ENCODE measurements at regions not wholly inside any gene's neighbourhood (a gene's known extent, or its start where the extent isn't known, plus 50 kb on each side); places are given as distances from the start of the nearest gene placed in this dataset.

DNA sequence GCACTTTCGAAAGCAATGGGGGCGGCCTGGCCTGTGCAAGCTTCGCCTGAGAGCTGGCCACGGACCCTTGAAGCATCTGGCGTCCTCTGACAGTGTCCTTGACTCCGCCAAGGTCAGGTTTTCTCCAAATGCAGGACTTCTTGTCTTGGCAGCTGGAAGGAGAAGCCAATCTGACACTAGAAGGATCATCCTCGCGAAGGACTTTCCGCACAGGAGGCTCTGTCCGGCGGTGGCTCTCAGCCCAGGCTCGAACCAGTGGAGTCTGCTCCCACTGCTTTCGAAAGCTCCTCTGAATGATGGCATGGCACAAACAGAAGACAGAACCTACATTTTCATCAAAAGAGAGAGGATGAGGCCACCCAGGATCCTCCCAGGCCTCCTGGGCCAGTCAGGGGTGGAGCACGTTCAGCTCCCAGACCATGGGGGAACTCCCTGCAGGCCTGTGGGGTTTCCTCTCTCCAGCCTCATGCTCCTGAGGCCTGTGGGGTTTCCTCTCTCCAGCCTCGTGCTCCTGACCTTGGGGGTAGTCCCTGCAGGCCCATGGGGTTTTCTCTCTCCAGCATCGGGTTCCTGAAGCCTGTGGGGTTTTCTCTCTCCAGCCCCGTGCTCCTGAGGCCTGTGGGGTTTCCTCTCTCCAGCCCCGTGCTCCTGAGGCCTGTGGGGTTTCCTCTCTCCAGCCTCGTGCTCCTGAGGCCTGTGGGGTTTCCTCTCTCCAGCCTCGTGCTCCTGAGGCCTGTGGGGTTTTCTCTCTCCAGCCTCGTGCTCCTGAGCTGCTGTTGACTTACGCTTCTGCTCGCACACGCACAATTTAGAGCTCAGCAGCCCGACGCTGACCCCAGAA lies 396.5 kb upstream of the SALL3 start:
- TF ChIP-seq CTCF (IDR thresholded peaks at IDR 0.05; ENCODE audit: unreplicated experiment): no peak
- BruUV-seq (replicated peaks): no TSS peak
- DNase-seq (ENCODE audit: unreplicated experiment): no peak
- H3K9me3 Mint-ChIP-seq (ENCODE audit: unreplicated experiment): peaks cover 32% of the 10 kb centered on the region
- H3K27me3 Mint-ChIP-seq (ENCODE audit: insufficient read depth, unreplicated experiment): no peaks in the 10 kb centered on the region
- intact Hi-C loops (cut with micrococcal nuclease): no loop called here
- no peak overlapping the region for H3K27ac Mint-ChIP-seq (ENCODE audit: low read depth, unreplicated experiment)
- ChIA-PET POLR2A (no interaction called here), CTCF (interaction anchor here (0.6 kb wide), 1 partner anchor 821 kb away, joined by 3 read pairs; no protein-coding TSS in a partner anchor)
- H3K4me1 Mint-ChIP-seq (ENCODE audit: insufficient read depth, unreplicated experiment): no peaks in the 10 kb centered on the region
- H3K4me3 Mint-ChIP-seq (ENCODE audit: unreplicated experiment): no peak overlapping the region
- H3K36me3 Mint-ChIP-seq (ENCODE audit: insufficient read depth, unreplicated experiment): peaks cover 6% of the 10 kb centered on the region

DNA sequence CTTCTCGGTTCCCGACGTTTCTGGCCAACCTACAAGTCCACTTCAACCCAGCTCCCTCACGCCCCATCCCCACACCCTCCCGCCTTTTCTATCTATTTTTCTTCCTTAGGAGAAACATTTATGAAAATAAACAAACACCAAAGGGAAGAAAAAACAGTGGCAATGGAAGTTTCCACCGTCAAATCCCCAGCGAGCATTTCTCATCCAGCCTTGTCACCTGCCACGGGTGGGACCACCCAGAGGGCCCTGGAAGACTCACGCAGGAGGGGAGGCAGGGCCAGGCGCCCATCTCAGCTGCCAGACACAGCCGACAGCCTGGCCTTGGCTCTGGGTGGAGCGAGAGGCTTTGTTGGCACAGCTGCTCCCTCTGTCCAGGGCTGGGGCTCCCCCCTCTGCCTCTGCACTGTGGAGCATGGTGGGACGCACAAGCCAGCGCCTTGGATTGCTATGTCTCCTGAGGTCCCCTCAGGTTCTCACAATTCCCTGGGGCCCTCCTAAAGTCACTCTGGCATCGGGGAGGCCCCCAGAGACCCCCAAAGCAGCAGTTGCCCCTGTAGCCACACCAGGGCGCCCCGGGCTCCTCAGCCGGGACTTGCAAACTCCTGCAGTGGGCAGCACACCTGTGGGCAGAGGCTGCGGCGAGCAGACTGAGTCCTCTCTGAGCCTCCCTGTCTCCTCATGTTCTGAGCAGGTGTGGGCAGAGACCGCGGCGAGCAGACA lies 395.7 kb upstream of the SALL3 start:
- no TSS peak for BruUV-seq (replicated peaks)
- POLR2A ChIA-PET: no interaction called here
- no peak overlapping the region for H3K27ac Mint-ChIP-seq (ENCODE audit: low read depth, unreplicated experiment)
- peaks cover 24% of the 10 kb centered on the region for H3K9me3 Mint-ChIP-seq (ENCODE audit: unreplicated experiment)
- DNase-seq (ENCODE audit: unreplicated experiment): no peak
- H3K4me1 Mint-ChIP-seq (ENCODE audit: insufficient read depth, unreplicated experiment): no peaks in the 10 kb centered on the region
- H3K27me3 Mint-ChIP-seq (ENCODE audit: insufficient read depth, unreplicated experiment): no peaks in the 10 kb centered on the region
- intact Hi-C loops (cut with micrococcal nuclease): no loop called here
- H3K36me3 Mint-ChIP-seq (ENCODE audit: insufficient read depth, unreplicated experiment): peaks cover 6% of the 10 kb centered on the region
- H3K4me3 Mint-ChIP-seq (ENCODE audit: unreplicated experiment): no peak overlapping the region
- CTCF ChIA-PET: interaction anchor here (0.6 kb wide), 1 partner anchor 822 kb away, joined by 3 read pairs; no protein-coding TSS in a partner anchor
- no peak for TF ChIP-seq CTCF (IDR thresholded peaks at IDR 0.05; ENCODE audit: unreplicated experiment)

DNA sequence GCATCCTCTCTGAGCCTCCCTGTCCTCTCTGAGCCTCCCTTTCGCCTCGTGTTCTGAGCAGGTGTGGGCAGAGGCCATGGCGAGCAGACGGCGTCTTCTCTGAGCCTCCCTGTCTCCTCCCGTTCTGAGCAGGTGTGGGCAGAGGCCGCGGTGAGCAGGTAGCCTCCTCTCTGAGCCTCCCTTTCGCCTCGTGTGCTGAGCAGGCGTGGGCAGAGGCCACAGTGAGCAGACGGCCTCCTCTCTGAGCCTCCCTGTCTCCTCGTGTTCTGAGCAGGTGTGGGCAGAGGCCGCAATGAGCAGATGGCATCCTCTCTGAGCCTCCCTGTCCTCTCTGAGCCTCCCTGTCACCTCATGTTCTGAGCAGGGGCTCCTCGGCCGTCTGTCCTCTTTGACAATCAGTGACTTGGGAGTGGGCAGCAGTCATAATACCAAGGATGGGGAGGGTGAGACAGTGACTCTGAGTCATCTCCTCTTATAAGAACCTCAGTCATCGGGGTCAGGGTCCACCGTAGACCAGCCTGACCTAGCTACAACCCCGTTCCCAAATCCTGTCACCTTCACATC lies 395.1 kb upstream of the SALL3 start:
- peaks cover 21% of the 10 kb centered on the region for H3K9me3 Mint-ChIP-seq (ENCODE audit: unreplicated experiment)
- no TSS peak for BruUV-seq (replicated peaks)
- no peak overlapping the region for H3K27ac Mint-ChIP-seq (ENCODE audit: low read depth, unreplicated experiment)
- ChIA-PET POLR2A (no interaction called here), CTCF (no interaction called here)
- H3K27me3 Mint-ChIP-seq (ENCODE audit: insufficient read depth, unreplicated experiment): no peaks in the 10 kb centered on the region
- DNase-seq (ENCODE audit: unreplicated experiment): no peak
- peaks cover 6% of the 10 kb centered on the region for H3K36me3 Mint-ChIP-seq (ENCODE audit: insufficient read depth, unreplicated experiment)
- no peak for TF ChIP-seq CTCF (IDR thresholded peaks at IDR 0.05; ENCODE audit: unreplicated experiment)
- intact Hi-C loops (cut with micrococcal nuclease): no loop called here
- no peaks in the 10 kb centered on the region for H3K4me1 Mint-ChIP-seq (ENCODE audit: insufficient read depth, unreplicated experiment)
- H3K4me3 Mint-ChIP-seq (ENCODE audit: unreplicated experiment): no peak overlapping the region

DNA sequence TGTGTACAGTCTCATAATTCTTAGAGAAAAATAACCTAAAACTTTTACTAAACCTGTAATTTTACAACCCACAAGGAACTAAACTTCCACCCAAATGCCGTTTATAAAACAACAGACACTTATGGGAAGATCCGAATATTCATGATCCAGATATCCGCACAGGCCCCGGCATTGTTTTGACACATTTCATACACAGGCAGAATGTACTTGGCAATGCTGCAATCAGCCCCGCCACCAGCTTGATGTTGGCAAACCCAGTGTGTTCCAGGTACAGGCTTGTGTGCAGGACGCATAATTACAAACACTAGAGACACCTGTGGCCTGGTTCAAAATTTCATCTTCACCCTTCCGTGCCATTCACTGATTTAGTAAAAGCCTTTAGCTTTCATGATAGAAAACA lies 393.0 kb upstream of the SALL3 start:
- Mint-ChIP-seq H3K9me3 (ENCODE audit: unreplicated experiment) (peaks cover 14% of the 10 kb centered on the region), H3K27me3 (ENCODE audit: insufficient read depth, unreplicated experiment) (no peaks in the 10 kb centered on the region), H3K4me1 (ENCODE audit: insufficient read depth, unreplicated experiment) (no peaks in the 10 kb centered on the region), H3K27ac (ENCODE audit: low read depth, unreplicated experiment) (no peak overlapping the region), H3K36me3 (ENCODE audit: insufficient read depth, unreplicated experiment) (peaks cover 6% of the 10 kb centered on the region), H3K4me3 (ENCODE audit: unreplicated experiment) (no peak overlapping the region)
- DNase-seq (ENCODE audit: unreplicated experiment): no peak
- intact Hi-C loops (cut with micrococcal nuclease): no loop called here
- TF ChIP-seq CTCF (IDR thresholded peaks at IDR 0.05; ENCODE audit: unreplicated experiment): no peak
- BruUV-seq (replicated peaks): no TSS peak
- ChIA-PET POLR2A (no interaction called here), CTCF (interaction anchor here (1.3 kb wide), 1 partner anchor 44 kb away, joined by 3 read pairs; no protein-coding TSS in a partner anchor)

Measured in MCF 10A (cell line).